NK-92 treated with Interleukin-12 subunit alpha and Interleukin-12 subunit beta, amount 100 ng/mL, for 24 hours (cell line): ENCODE measurements at regions not wholly inside any gene's neighbourhood (a gene's known extent, or its start where the extent isn't known, plus 50 kb on each side); places are given as distances from the start of the nearest gene placed in this dataset.
"Not testable (repeated sequence)": the region's sequence is repeated elsewhere in the genome, so short reads cannot be mapped to it uniquely, and the experiment has no call there.

Experiments
- DNase-seq: peaks from one replicate; lab custom pipeline; 2025; lab: John Stamatoyannopoulos, UW

DNA sequence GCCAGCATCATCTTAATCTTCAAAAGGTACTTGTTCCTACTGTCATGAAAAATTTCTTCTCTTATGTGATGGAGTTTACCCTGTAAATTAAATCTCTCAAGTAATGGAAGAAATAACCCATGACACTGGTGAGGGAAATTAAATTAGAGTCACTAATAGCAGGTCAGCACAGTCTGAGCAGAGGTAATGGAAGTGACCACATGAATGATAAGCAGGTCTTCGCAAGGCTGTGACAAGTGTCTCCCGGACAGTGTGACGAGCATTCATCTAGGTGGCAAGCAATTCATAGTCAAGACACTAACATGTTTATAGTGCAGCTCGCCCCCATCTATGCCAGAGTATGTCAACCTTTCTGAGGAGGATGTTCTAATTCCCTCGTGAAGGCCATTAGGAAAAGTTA is 249.2 kb downstream of the FRK start:
- no peak for DNase-seq

DNA sequence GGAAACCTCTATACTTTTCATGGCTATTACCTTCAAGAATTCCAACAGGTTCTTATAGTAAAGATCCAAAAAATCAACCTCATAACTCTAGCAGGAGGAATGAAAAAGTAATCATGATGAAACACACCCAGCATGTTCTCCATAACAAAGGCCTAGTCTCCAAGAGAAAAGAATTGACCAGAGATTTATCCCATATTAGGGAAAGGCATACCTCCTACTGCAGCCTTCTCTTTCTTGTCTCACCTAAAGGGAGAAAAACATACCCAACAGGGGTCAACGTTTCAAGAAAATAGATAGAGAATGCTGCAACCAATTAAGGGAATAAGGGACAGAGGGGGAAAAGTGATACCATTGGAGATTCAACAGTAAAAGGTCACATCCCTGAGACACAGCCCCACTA is 262.5 kb downstream of the FRK start:
- DNase-seq, result no peak

DNA sequence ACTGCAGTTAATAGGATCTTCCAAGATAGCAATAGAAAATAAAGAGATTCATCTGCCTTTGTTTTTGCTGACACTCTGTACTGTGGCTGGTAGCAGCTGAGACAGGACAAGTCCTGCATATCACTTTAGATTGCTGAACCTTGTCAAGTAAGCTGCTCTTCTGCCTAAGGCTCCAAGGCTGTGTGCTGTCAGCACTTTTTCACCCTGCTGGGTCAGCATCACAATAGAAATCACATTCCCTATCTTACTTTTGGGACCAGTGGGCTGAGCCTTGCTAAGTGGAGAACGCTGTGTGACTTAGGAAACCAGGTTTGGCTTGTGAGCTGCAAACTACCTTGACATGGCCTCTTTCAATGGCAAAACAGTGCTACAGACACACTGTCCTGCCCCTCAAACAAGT is 263.9 kb downstream of the FRK start:
- no peak for DNase-seq

DNA sequence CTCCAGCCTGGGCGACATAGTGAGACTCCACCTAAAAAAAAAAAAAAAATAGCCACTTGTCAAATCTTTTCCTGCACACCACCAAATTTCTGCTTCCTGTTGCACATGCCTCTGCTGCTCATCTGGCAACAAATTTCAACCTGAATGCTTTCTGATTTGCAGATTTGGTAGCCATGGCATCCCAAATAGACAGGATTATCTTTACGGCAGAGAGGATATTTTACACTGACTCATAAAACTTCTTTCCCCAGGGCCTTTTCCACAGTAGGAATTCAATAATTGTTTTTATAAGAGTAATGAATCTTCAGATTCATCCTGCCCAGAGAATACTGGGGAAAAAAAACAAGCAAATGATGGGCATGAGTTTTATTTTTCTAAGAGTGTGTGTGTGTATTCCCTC is 264.6 kb downstream of the FRK start:
- no peak for DNase-seq

DNA sequence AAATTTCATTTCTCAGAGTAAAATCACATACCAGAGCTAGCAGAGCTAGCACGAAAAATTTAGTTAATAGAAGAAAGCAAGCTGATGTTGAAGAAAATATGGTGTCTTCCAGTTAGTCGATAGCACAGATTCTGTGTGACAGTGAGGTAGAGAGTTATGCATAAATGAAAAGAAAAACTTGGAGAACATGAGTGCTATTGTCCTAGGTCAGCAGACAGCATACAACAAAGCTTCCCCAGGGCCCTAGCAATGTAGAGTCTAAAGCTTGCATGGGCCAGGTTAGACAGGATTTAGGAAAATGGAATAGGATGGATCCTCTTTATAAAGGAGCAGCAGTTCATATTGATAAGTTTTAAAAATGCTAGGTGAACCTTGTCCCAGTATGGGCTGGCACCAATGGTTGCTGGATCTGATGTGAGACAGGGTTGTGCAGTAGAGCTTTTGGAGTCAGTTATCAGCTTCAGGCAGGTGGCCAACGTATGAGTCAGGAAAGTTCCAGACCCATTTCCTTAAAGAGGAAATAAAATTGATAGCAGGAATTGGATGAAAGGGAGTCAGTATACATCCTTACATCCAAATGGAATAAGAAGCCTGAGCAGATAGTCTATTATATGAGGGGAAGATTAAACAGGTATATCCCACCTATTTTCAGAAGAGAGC is 277.2 kb downstream of the FRK start:
- no peak for DNase-seq

DNA sequence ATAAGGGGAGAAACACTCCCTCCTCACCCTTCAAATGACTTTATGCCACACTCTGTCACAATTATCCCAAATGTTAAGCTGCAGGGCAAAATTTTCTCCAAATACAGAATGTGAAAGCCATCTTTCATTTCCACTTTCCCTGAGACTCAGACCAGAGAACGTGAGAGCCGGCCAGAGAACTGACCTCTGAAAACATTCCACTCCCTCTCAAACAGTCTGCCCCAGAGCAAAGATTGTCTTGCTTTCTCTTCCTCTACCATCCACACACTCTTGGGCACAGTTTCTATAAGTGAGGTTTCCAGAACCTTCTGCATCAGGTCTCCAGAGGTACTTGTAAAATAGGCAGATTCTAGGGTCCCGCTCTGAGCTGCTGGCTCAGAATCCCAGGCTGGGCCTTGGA is 278.1 kb downstream of the FRK start:
- no peak for DNase-seq

DNA sequence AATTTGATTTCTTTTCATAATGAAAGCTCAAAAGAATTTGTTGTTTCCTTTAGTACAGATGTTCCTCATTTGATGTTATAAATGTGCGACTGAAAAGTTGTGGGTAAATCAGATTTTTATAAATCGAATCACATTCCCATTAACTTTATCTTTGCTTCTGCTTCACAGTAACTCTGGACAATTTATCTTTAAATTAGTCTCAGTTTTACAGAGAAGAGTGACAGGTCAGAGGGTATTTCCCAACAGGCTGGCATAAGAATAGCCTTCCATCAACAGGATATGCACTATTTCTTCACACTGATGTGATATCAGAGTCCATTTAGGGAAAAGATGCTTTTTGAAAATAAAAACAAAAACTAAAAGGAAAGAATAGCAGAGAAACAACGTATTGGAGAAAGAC is 286.9 kb downstream of the FRK start:
- no peak for DNase-seq

DNA sequence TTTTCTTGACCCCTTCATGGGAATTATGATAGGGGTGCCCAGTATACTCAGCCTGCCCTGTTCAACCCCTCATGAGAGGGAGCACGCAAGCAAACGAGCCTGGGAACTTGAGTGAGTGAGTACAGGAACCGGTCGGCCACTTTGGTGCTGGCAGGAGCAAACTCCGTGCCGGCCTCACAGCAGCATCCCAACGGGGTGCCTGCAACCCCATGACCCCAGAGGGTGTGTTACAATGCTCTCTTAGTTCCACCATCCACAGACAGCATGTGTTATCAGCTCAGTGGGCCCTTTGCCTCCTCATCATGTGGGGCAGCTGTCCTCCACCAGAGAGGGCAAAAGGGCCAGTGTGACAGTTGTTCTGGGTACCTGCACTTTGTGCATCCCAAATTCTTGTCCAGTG is 289.8 kb downstream of the FRK start:
- DNase-seq, result no peak

DNA sequence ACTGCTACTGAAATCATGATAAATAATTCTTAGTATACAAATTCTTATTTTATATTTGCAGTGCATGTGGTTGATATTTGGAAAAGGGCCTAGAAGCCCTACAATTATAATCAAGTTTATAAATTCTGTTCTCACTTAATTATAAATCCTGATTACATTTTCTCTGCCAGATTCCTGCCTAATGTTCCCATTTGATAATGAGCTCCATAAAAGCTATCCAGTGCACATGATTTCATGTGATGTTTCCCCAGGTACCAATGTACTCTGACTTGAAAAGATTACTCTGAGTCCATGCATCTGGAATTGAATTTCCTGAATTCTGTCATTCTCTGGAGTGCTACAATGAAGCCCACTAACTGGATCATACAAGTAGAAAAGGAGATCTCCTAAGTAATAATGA is 292.2 kb downstream of the FRK start:
- DNase-seq, result no peak

DNA sequence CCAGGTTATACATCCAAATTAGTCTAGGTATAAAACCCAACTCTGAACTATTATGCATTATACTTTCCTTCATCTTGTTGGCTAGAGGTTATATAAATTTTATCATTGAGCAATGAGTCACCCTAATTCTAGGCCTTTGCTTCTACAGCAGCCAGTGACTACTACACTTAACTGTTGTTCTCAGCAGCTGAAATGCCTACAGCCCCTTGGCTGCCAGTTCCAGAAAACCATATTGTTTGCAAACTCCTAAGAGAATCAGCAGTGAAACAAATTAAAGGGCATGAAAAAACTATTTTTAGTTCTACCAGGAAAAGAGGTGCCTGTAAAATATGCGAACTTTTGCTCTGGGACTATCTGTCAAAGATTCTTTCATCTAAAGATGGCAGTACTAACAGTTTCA is 292.8 kb downstream of the FRK start:
- no peak for DNase-seq

DNA sequence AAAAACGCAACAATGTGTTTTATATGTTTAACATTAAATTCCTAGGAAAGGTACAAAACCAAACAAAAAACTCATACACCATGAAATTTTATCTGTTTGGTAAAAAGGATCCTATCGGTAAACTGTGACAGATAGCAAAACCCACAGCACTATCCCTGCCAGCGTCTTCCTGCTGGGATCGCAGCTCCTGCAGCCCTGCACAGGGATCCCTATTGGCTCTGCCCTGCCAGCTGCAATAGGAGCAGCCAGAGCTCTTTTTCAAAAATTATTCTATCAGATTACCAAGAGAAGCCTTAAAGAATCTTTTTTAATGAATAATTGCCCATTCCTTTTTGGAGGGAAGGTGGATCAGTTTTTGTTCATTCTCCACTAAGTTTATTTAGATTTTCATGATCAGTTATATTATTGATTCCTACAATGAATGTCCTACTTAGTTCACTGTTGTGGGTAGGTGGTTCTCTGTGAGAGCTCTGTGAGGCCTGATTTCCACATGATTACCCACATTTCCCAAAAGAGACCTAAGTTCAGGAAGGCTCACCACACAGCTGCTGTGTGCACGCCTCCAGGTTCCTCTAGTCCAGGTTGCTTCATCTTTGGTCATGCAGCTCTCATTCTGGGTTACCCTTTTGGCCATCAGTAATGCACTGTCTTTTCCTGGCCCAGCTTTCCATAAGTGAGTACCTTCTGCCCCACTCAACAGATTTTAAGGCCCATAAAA is 293.8 kb downstream of the FRK start:
- DNase-seq, result no peak

DNA sequence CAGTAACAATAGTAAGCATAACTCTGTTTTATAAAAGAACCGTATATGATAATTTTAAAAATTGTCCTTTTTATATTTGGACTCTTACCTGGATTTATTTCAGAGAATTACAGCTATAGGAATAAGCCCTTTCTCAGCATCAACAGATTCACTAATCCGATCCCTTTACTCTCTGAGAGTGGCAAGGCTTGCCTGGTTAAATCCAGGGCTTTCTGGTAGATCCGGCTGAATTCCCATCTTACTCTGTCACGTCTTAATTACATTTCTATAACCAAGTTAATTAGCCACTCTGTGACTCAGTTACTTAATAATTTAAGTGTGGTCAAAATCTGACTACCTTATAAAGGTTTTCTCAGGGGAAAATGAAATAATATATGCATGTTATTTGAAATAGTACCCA is 294.7 kb downstream of the FRK start:
- no peak for DNase-seq

DNA sequence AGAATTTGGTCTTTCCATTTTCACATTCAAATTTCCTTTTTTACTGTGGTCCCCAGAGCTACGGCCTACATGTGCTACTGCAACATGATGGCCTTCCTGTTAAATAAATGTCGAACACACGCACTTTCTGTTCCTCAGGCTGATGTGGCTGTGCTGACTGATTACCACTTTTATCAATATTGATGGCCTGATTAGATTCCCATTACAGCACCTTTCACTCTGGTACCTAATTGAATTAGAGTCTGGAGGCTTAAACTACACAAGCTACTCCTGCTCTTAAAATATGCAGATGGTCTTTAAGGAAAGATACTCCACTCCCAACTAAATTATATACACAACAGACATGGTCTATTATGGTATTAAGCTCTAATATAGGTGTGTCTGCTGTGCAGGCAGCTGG is 301.6 kb downstream of the FRK start:
- DNase-seq, result no peak

DNA sequence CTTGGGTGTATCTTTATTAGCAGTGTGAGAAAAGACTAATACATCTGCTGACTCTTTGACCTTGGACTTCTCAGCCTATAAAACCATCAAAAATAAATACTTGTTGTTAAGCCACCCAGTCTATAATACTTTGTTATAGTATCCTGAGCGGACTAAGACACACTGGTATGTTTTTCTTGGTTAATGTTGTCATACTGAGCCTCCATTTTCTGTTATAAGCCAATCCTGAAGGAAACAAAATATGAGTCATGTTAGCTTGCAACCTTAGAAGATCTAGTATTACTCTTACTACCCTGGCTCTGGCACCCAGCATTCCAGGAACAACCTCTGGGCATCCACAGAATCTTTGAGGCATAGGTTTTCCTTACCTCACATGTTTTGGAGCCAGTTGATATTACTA is 307.2 kb downstream of the FRK start:
- no peak for DNase-seq

DNA sequence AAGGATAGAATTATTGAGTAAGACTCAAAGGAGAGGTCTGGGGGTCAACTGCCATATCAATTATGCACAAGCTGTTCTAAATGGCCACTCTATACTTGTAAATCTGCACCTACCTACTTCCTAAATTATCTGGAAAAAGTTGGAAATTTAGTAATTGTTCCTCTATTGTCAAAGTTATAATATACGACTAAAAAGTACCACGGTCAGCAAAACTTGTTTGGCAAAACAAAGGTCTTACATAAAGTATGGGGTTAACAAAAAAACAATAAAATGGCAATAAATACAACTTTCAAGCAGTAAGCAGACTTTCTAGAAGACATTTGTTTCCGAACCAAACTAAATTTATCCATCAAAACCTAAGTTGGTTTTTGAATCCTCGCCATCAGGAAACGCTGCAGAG is 309.7 kb downstream of the FRK start:
- no peak for DNase-seq

DNA sequence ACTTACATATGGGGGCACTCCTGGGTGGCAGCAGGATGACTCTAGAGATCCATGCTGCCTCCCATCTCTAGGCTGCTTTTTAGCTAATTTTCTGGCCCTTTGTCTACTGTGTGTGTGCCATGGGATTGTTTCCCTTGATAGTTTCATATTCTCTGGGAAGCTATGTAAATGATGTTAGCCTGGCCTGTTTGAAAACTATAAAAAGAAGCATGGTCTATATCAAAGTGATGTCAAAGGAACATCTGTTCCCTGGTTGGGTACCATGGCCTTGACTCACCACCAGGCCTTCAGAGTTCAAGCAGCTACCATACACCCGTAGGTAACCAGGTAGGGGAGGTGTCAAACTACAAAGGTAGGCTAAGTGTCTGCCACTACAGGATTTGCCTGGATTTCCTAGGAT is 310.4 kb downstream of the FRK start:
- DNase-seq, result no peak

DNA sequence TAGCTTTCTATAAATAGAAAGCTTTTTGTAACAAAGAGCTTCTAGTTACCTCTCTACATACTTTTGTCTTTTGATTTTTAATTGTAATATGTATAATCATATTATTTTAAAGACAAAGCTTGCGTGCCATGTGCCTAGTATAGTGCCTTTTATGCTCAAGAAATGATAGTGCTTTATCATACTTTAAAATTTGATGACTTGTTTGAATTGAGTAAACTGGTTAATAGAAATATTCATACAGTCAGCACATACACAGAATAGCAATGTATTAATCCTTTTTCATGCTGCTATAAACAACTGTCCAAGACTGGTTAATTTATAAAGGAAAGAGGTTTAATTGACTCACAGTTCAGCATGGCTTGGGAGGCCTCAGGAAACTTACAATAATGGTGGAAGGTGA is 313.0 kb downstream of the FRK start:
- DNase-seq, result no peak

DNA sequence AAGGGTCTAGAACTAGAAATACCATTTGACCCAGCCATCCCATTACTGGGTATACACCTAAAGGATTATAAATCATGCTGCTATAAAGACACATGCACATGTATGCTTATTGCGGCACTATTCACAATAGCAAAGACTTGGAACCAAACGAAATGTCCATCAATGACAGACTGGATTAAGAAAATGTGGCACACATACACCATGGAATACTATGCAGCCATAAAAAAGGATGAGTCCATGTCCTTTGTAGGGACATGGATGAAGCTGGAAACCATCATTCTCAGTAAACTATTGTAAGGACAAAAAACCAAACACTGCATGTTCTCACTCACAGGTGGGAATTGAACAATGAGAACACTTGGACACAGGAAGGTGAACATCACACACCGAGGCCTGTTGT is 314.1 kb downstream of the FRK start:
- DNase-seq, result not testable (repeated sequence)

DNA sequence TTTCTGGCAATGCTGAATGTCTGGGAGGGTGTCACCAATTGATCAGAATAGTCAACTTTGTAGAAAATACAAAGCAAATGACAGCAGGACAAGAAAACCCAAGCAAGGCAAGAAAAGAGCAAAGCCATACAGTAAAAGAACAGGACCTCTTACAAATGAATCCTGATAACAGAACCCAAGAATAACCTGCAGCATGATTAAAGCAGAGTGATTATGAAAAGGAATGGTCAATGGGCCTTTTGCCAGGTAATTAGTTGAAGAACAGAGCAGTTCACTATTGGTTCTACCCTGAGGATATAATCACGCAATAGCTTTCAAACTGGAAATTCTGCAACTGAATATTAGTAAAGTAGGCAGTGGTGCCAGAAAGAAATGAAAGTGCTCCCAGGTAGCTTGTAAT is 319.8 kb downstream of the FRK start:
- no peak for DNase-seq

DNA sequence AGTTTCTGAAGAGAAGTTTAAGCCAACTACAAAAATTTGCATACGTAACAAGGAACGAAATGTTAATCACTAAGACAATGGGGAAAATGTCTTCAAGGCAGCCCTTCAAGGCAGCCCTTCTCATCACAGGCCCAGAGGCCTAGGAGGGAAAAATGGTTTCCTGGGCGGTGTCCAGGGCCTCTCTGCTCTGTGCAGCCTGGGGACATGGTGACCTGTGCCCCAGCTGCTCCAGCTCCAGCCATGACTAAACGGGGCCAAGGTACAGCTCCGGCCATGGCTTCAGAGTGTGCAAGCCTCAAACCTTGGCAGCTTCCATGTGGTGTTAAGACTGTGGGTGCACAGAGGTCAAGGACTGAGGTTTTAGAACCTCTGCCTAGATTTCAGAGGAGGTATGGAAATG is 325.1 kb downstream of the FRK start:
- no peak for DNase-seq

DNA sequence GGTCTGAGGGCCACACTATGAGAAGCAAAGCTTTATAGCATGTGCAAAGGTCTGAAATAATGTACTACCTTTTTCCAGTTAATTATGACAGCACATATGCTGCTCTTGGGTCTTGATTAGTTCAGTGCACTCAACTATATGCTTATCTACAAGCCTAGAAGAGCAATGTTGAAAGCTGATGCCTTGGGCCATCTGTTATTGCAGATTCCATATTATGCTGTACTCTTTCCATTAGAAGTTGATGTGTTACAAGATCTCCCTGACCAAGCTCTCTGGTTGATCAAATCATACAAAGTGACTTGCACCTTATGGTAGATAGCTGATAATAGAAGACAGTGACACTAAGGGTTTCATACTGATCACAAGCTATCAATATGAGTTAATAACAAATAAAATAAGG is 327.3 kb downstream of the FRK start:
- no peak for DNase-seq

DNA sequence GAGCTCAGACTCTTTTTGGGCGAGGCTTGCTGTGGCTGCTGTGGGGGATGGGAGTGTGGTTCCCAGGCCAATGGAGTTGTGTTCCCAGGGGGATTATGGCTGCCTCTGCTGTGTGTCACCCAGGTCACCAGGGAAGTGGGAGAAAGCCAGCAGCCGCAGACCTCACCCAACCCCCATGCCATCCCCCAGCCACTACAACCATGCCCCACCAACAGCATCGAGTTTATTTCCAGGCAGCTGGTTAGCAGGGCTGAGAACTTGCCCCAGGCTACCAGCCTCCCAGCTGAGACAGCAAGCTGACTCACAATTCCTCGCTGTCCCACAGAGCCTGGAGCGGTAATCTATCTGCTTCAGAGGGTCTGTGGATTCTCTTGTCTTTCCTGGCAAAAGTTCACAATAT is 331.7 kb downstream of the FRK start:
- no peak for DNase-seq

DNA sequence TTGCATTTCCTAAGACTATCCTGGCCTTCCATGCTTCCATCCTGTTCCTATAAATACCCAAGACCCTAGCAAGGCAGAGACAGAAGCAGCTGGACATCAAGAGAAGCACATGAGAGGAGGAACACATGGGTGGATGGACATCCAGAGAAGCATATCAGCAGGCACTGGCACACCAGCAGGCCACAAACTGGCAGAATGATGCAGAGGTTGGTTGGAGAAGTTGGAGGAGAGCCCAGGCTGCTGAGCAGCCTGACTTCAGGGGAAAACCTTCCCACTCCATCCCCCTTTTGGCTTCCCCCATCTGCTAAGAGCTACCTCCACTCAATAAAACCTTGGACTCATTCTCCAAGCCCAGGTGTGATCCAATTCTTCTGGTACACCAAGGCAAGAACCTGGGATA is 332.5 kb downstream of the FRK start:
- no peak for DNase-seq

DNA sequence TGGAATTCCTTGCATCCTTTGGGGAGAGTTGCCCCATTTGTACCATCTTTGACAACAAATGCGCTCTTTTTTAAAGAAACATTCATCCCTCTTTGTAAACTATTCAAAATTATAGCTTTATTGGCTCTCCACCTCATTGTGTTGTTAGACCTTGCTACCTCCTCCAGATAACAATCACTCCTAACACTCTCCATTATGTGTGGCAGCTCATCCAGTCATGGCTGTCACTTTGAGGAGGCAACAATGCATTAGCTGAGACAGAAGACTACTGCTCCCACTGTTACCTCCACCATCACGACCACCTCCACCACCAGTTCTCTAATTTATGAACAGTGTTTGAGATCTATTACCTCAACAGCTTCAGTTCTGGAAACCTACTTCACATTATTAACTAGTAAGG is 339.1 kb downstream of the FRK start:
- DNase-seq, result no peak
